Panc1 (cell line): ENCODE measurements at regions not wholly inside any gene's neighbourhood (a gene's known extent, or its start where the extent isn't known, plus 50 kb on each side); places are given as distances from the start of the nearest gene placed in this dataset.

Experiments
- CTCF ChIP-seq: fragments of 450-650 bp; IDR thresholded peaks from 2 replicates; pipeline ENCODE4 v1.5.1; 2017; ENCODE audit warnings: mild to moderate bottlenecking
- TF ChIP-seq, protein P1 (sequence below), 2 experiments: IDR thresholded peaks; 2 replicates each; pipeline ENCODE4 v1.6.1; 2011 to 2012; ENCODE audit warnings: low read depth in 2 of 2, control low read depth in 1 of 2, low read length in 1 of 2, mild to moderate bottlenecking in 1 of 2, moderate library complexity in 1 of 2; ENCODE audit not compliant: insufficient read depth in 1 of 2

DNA sequence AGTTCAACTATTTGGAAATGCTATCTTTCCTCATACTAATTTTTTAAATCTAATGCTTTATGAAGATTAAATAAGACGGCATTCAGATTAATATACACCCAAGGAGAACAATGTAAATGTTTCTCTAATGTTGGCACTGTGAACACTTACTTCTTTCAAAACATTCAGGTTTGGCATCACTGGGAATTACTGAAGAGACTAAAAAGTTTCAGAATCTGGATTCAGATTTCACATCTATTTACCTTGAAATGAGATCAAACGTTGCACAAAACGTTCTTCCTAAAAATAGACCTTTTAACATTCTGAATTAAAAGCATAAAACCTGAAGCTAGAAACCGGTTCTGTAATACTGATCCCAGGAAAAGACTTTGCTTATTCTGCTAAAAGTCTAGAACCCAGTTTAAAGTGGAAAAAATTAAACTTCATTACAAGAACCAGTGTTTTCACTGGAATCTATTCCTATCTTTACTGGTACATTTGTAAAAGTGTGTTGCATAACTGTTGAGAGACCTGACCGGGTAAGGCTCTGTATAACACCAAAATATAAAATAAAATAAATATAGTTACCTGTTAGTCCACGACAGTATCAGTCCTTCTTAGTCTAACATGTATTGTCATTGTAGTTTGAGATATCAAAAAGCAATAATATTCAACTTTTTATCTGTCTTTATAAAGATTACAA lies 117.4 kb upstream of the MAP9 start:
- TF ChIP-seq, protein P1, sequence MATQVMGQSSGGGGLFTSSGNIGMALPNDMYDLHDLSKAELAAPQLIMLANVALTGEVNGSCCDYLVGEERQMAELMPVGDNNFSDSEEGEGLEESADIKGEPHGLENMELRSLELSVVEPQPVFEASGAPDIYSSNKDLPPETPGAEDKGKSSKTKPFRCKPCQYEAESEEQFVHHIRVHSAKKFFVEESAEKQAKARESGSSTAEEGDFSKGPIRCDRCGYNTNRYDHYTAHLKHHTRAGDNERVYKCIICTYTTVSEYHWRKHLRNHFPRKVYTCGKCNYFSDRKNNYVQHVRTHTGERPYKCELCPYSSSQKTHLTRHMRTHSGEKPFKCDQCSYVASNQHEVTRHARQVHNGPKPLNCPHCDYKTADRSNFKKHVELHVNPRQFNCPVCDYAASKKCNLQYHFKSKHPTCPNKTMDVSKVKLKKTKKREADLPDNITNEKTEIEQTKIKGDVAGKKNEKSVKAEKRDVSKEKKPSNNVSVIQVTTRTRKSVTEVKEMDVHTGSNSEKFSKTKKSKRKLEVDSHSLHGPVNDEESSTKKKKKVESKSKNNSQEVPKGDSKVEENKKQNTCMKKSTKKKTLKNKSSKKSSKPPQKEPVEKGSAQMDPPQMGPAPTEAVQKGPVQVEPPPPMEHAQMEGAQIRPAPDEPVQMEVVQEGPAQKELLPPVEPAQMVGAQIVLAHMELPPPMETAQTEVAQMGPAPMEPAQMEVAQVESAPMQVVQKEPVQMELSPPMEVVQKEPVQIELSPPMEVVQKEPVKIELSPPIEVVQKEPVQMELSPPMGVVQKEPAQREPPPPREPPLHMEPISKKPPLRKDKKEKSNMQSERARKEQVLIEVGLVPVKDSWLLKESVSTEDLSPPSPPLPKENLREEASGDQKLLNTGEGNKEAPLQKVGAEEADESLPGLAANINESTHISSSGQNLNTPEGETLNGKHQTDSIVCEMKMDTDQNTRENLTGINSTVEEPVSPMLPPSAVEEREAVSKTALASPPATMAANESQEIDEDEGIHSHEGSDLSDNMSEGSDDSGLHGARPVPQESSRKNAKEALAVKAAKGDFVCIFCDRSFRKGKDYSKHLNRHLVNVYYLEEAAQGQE (IDR thresholded peaks at IDR 0.05; ENCODE audit: insufficient read depth in 1 of 2, low read depth in 2 of 2, low read length in 1 of 2): no peak
- TF ChIP-seq CTCF: no peak
